ENCODE measurements at regions not wholly inside any gene's neighbourhood (a gene's known extent, or its start where the extent isn't known, plus 50 kb on each side); places are given as distances from the start of the nearest gene placed in this dataset.
A peak's percentile ranks its signal among the peaks of the same experiment; 100 is the strongest.

DNA sequence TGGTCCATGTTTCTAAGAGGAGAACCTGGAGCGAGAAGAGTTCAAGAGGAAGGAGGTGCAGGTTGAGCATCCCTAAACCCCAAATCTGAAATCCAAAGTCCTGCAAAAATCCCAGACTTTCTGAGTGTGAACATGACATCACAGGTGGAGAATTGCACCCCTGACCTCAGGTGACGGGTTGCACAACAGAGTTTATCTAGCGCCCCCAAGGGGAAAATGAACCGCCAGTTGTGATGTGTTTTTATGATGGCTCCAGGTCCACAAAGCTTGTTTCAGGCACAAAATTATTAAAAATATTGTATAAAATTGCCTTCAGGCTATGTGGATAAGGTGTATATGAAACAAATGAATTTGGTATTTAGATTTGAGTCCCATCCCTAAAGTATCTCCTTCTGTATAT, 420.0 kb downstream of the GABRB3 start:
- no peaks in the 10 kb centered on the region for H3K27me3 Mint-ChIP-seq
- no peak overlapping the region for H3K4me3 Mint-ChIP-seq
- H3K9me3 Mint-ChIP-seq: peaks cover 0 to 4% (median 2%) of the 10 kb centered on the region in 3 donors
- no peak overlapping the region for H3K27ac Mint-ChIP-seq
- H3K36me3 Mint-ChIP-seq: no peaks in the 10 kb centered on the region
- no peaks in the 10 kb centered on the region for H3K4me1 Mint-ChIP-seq

DNA sequence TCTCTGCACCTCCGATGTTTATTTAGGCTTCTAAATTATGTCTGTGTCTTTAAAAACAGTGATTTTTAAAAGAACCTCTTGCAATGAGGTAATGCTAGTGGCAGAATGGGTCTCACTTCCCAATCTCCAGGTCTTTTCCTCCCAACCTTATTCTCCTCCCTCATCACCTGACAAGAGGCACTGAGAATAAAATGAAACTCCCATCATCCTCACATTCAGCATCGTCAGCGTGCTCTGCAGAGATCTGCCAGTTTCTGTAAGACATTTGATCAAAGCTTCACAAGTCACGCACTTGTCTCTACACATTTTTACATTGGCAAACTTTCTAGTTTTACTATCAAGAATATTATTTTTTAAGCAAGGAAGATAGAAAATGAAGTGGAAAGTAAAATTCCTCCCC, 420.5 kb downstream of the GABRB3 start:
- Mint-ChIP-seq H3K9me3 (peaks cover 0 to 6% (median 3%) of the 10 kb centered on the region in 3 donors), H3K27me3 (no peaks in the 10 kb centered on the region), H3K4me3 (no peak overlapping the region), H3K27ac (no peak overlapping the region), H3K36me3 (no peaks in the 10 kb centered on the region), H3K4me1 (no peaks in the 10 kb centered on the region)

DNA sequence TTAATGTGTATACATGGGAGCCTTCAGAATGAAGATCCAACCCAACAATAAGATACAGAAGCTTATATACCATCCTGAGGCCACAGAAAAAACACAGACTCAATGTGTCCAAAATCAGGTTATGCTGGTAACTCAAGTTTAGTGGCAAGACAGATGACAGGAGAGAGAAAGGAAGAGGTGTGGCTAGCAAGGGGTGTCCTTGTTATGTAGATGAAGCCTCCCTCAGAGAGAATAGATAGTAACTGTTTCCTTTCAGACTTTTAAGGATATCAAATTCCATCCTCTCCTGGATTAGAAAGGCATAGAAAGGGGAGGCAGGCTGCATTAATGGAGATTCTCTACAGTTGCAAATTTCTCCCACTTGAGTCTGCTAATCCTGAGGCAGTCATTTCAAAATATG, 447.4 kb downstream of the GABRB3 start:
- Mint-ChIP-seq H3K4me3 (no peak overlapping the region), H3K4me1 (no peaks in the 10 kb centered on the region), H3K27me3 (no peaks in the 10 kb centered on the region), H3K9me3 (peaks cover 0 to 3% (median 0%) of the 10 kb centered on the region in 3 donors), H3K27ac (no peak overlapping the region), H3K36me3 (no peaks in the 10 kb centered on the region)

DNA sequence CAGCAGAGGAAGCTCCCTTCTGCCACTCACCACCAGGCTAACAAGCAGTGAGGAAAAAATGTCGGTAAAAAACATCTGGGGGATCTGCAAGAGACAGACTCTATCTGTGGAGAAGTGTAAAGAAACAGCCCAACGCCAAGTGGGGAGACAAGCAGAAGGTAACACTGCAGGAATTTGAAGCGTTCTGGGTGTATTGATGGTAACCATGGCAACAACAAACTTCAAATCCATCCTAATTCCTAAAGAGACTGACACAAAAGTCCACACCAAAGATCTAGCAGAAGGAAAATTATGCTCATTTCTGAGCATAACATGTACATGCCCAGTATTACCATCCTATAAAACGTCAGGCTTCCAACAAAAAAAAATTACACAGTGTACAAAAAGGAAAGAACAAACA, 449.3 kb downstream of the GABRB3 start:
- H3K27ac Mint-ChIP-seq: peak overlapping the region in 1 of 3 donors; percentile 80
- H3K27me3 Mint-ChIP-seq: no peaks in the 10 kb centered on the region
- peaks cover 0 to 3% (median 0%) of the 10 kb centered on the region in 3 donors for H3K9me3 Mint-ChIP-seq
- no peaks in the 10 kb centered on the region for H3K36me3 Mint-ChIP-seq
- H3K4me1 Mint-ChIP-seq: no peaks in the 10 kb centered on the region
- no peak overlapping the region for H3K4me3 Mint-ChIP-seq

DNA sequence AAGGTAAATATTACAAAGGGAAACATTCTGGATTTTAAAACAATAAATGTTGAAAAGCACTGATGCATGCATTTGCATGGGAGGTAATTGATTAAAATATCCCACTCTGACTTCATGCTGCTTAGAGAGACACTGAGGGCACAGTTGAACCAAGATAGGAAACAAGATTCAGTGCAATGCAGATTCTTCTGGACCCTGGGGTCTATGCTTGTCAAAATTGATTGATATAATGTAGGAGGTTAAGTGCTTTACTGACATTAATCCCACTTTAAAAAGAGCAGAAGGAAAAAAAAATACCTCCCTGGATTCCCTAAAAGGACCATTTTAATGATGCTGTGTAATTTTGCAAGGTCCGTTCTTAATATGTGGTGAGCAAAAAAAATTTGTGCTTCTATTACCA, 454.2 kb downstream of the GABRB3 start:
- Mint-ChIP-seq H3K36me3 (no peaks in the 10 kb centered on the region), H3K27ac (peak overlapping the region in 1 of 3 donors; percentile 32), H3K27me3 (no peaks in the 10 kb centered on the region), H3K9me3 (no peaks in the 10 kb centered on the region), H3K4me1 (no peaks in the 10 kb centered on the region), H3K4me3 (no peak overlapping the region)

DNA sequence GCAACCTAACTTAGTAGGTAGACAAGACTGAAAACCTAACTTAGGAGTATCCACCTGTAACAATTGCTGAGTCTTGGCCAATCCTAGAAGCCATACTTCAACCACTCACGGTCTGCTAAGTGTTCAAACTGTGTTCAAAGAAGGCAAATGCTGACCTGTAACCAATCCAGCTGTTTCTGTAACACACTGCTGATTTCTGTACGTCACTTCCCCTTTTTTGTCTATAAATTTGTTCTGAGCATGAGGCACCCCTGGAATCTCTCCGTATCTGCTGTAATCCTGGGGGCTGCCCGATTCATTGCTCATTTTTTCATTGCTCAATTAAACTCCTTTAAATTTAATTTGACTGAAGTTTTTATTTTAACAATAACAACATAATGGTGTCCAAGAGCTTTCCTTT, 451.4 kb upstream of the ATP10A start:
- Mint-ChIP-seq H3K36me3 (no peaks in the 10 kb centered on the region), H3K27me3 (no peaks in the 10 kb centered on the region), H3K4me3 (no peak overlapping the region), H3K4me1 (no peaks in the 10 kb centered on the region), H3K27ac (no peak overlapping the region), H3K9me3 (peaks cover 0 to 10% (median 0%) of the 10 kb centered on the region in 3 donors)

DNA sequence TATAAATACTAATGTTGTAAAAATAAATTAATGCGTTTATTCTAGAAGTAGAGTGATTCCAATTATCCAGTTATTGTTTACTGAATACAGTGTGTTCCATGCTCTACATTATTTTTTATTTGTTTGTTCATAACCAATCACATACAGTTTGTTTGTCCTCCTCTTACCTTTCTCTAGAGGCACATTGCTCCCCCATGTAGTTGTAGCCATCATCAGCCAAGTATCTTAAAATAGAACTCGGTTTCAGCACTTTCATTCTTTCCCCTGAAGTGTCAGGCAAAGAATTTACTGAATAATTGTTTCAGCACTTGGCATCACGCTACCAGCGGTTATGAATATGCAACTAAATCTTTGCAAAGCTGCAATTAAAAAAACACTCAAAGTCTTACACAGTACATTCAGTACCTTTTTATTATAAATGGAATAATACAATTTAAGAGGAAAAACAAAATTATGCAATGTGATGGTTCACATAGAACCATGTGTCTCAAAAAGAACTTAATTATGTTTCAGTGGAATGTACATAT, 448.6 kb upstream of the ATP10A start:
- Mint-ChIP-seq H3K9me3 (peaks cover 0 to 25% (median under 1%) of the 10 kb centered on the region in 3 donors), H3K27ac (no peak overlapping the region), H3K36me3 (no peaks in the 10 kb centered on the region), H3K4me1 (no peaks in the 10 kb centered on the region), H3K4me3 (no peak overlapping the region), H3K27me3 (no peaks in the 10 kb centered on the region)

DNA sequence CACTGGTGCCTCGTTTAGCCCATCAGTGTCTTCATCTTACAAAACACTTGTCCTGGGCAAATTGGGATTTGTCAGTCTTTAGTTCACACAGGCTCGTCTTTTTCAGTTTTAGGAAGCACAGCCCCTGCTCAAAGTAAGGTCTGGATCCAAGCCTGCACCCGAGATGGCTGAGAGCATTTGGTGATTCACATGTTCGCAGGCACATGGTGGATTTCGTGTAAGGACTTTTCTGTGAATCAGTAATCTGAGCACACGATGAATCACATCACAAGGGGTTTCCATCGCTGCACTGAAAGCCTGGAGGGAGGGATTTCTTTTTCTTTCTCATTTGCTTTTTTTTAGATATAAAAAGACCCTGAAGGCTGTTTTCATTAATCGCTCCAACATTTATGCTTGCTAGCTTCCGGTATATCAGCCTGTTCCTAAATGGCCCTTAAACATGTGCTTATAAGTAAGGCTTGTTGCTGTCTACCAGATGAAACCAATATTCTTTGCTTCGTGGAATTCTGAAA, 435.6 kb upstream of the ATP10A start:
- Mint-ChIP-seq H3K27ac (no peak overlapping the region), H3K4me3 (no peak overlapping the region), H3K36me3 (peaks cover 2% of the 10 kb centered on the region), H3K27me3 (no peaks in the 10 kb centered on the region), H3K4me1 (no peaks in the 10 kb centered on the region), H3K9me3 (peaks cover 2 to 7% (median 3%) of the 10 kb centered on the region in 3 donors)

DNA sequence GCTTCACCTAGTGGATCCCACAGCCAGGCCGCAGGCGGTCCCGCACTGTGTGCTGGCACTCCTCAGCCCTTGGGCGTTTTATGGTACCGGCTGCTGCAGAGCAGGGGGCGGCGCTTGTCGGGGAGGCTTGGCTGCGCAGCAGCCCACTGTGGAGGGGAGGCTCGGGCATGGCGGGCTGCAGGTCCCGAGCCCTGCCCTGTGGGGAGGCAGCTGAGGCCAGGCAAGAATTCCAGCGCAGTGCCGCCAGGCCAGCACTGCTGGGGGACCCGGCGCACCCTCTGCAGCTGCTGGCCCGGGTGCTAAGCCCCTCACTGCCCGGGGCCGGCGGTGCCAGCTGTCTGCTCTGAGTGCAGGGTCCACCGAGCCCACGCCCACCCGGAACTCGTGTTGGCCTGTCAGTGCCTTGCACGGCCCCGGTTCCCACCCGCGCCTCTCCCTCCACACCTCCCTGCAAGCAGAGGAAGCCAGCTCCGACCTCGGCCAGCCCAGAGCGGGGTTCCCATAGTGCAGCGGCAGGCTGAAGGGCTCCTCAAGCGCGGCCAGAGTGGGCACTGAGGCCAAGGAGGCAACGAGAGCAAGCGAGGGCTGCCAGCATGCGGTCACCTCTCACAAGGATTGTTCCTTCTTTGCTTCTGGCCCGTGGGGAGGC, 435.0 kb upstream of the ATP10A start:
- Mint-ChIP-seq H3K4me1 (no peaks in the 10 kb centered on the region), H3K4me3 (no peak overlapping the region), H3K9me3 (peaks cover 2 to 7% (median 3%) of the 10 kb centered on the region in 3 donors), H3K27me3 (no peaks in the 10 kb centered on the region), H3K27ac (no peak overlapping the region), H3K36me3 (peaks cover 2% of the 10 kb centered on the region)

DNA sequence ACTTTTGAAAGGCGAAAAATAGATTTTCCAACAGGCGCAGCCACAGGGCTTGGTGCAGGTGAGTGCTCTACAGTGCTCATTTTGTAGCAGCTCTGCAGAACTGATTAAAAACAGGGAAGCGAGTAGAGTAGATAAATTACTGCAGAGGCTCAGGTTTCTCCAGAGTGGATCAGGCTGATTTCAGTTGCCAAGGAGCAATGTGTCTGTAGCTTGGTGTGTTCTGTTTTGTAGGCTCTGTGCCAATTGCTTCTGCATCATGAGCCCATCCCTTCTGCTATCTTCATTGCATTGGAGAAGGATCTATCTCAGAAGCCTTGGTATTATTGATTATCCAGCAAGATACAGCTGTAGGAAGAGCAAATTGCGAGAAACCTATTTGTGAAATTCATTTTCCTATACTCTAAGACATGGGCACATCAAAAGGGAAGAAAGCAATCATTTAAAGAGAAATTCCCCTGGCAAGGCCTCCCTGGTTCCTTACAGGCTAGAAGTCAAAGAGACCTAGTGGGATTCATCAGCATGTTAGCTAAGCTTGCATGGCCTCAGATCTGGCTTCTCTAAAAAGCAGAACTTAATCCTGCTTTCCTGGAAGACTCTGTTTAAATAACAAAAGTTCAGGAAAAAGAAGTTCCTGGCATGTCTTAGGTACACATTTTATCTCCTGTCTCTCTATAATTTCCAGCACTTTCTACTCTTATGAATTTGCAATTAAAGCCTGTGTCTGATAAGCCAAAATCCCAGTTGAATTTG, 432.4 kb upstream of the ATP10A start:
- Mint-ChIP-seq H3K9me3 (peaks cover 2 to 4% (median 3%) of the 10 kb centered on the region in 3 donors), H3K27me3 (no peaks in the 10 kb centered on the region), H3K4me1 (no peaks in the 10 kb centered on the region), H3K36me3 (peaks cover 2% of the 10 kb centered on the region), H3K4me3 (no peak overlapping the region), H3K27ac (no peak overlapping the region)

DNA sequence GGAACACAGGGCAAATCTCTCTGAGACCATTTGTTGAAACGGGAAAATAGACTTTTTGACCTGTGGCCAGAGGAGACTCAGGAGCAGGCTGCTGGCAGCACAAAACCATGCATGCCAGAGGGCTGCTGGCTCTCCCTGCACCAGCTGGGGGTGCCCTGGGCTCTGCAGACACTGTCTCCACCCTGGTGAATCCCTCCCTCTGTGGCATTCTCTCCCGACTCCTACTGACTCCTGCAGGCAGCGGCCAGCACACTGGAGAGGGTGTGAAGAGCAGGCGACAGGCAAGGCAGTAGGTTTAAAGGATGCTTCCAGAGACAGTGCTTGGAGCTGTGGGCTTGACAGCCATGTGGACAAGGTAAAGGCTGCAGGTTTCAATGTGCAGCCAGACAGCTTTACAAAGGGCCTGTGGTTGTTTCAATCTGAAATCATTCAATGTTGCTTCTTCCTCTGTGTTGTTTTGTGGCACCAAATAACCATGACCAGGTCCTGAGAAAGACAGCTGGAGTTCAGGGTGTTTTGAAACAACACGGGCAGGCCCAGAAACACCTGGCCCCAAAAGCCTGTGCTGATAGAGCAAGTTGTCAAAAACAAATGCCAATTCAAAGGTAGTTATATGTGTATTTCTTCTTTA, 431.0 kb upstream of the ATP10A start:
- H3K27ac Mint-ChIP-seq: peak overlapping the region in 1 of 3 donors; percentile 45
- peaks cover 2% of the 10 kb centered on the region for H3K36me3 Mint-ChIP-seq
- H3K4me1 Mint-ChIP-seq: no peaks in the 10 kb centered on the region
- H3K9me3 Mint-ChIP-seq: peaks cover 3 to 4% (median 3%) of the 10 kb centered on the region in 3 donors
- no peaks in the 10 kb centered on the region for H3K27me3 Mint-ChIP-seq
- H3K4me3 Mint-ChIP-seq: no peak overlapping the region

DNA sequence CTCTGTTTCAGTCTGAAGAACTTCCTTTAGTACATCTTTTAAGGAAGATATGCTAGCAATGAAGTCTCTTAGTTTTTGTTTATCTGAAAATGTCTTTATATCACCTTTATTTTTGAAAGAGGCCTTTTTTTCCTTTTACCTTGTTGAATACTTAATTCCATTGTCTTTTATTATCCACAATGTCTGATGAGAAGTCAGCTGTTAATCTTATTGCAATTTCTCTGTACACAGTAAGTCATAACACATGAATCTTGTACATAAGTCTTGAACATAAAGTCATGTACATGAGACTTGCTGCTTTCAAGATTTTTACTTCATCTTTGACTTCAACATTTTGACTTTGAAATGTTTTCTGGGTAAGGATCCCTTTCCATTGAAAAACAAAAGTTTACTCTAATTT, 424.3 kb upstream of the ATP10A start:
- no peak overlapping the region for H3K4me3 Mint-ChIP-seq
- peaks cover 2% of the 10 kb centered on the region for H3K36me3 Mint-ChIP-seq
- H3K4me1 Mint-ChIP-seq: no peaks in the 10 kb centered on the region
- no peak overlapping the region for H3K27ac Mint-ChIP-seq
- no peaks in the 10 kb centered on the region for H3K27me3 Mint-ChIP-seq
- peaks cover 10 to 15% (median 11%) of the 10 kb centered on the region in 3 donors for H3K9me3 Mint-ChIP-seq

DNA sequence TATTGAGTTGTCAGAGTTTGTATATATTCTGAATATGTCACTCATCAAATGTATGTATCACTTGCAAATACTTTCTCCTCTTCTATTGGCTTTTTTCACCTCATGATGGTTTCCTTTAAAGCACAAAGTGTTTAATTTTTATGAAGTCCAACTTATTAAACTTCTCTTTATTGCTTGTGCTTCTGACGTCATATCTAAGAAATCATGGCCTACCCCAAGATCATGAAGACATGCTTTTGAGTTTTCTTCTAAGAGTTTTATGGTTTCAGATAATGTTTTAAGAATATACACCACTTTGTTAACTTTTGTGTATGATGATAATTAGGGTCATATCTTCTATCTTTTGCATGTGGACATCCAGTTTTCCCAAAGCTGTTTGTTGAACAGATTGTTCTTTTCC, 417.2 kb upstream of the ATP10A start:
- Mint-ChIP-seq H3K36me3 (peaks cover 2% of the 10 kb centered on the region), H3K27me3 (no peaks in the 10 kb centered on the region), H3K4me3 (no peak overlapping the region), H3K27ac (no peak overlapping the region), H3K9me3 (peaks cover 3 to 7% (median 6%) of the 10 kb centered on the region in 3 donors), H3K4me1 (no peaks in the 10 kb centered on the region)

DNA sequence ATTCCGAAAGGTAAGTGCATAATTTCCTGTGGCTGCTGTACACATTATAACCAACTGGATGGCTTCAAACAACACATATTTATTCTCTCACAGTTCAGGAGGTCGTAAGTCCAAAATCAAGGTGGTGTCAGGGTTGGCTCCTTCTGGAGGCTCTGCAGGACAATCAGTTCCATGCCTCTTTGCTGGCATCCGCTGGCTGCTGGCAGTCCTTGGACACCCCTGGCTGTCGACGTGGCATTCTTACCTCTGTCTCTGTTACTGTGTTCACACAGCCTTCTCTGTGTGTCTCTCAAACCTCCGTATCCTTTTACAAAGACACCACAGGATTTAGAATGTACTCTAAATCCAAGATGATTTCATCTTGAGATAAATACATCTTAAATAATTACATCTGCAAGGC, 398.8 kb upstream of the ATP10A start:
- Mint-ChIP-seq H3K4me3 (no peak overlapping the region), H3K9me3 (peaks cover 0 to 4% (median 2%) of the 10 kb centered on the region in 3 donors), H3K4me1 (no peaks in the 10 kb centered on the region), H3K27me3 (peaks cover 2% of the 10 kb centered on the region), H3K36me3 (no peaks in the 10 kb centered on the region), H3K27ac (no peak overlapping the region)

DNA sequence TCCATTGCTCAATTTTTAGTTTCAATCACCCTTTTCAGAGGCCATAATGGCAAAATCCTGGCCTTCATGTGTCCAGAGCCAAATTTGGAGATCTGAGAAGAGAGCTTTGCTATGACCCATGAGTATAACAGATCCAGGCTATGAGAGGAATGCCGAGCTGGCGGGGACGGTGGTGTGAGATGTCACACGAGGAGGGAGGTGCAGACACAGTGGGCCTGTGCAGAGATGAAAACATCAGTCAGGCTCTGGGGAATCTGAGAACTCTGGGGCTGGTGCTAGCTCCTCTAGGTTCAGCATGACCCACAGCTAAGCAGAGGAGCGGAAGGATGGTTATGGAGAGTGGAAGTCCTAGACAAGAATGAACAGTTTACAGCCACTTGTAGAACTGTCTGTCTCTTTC, 398.3 kb upstream of the ATP10A start:
- Mint-ChIP-seq H3K4me1 (no peaks in the 10 kb centered on the region), H3K9me3 (peaks cover 0 to 4% (median 2%) of the 10 kb centered on the region in 3 donors), H3K36me3 (no peaks in the 10 kb centered on the region), H3K27me3 (peaks cover 2% of the 10 kb centered on the region), H3K4me3 (no peak overlapping the region), H3K27ac (no peak overlapping the region)

Data from IgD-negative memory B cell (primary cell).